A673 (cell line): ENCODE measurements at regions not wholly inside any gene's neighbourhood (a gene's known extent, or its start where the extent isn't known, plus 50 kb on each side); places are given as distances from the start of the nearest gene placed in this dataset.

Experiments
- BruUV-seq: library from RNA; stranded (reverse); fragments of 400-500 nt; replicated peaks from 2 replicates; lab custom pipeline; 2021; lab: Mats Ljungman, UMichigan
- CTCF ChIA-PET: fragments of 300-600 bp; sonication (Branson Sonifier 250); formaldehyde crosslinking; loops from one replicate; lab custom pipeline; 2022; ENCODE audit warnings: antibody characterized with exemption; lab: Charles Lee
- POLR2A ChIA-PET: fragments of 300-600 bp; sonication (Branson Sonifier 250); formaldehyde crosslinking; loops from one replicate; lab custom pipeline; 2022; ENCODE audit warnings: antibody characterized with exemption; ENCODE audit not compliant: low non-redundant PET; lab: Charles Lee
- DNase-seq: peaks from one replicate; pipeline ENCODE4 v3.0.0-alpha.2; 2015; ENCODE audit warnings: low spot score
- H3K27ac ChIP-seq: fragments of 200-600 bp; sonication (generic); 2 replicates; pipeline ENCODE4 v1.5.1; 2016; ENCODE audit warnings: mixed run types, low read depth, mild to moderate bottlenecking, mixed read lengths, antibody characterized with exemption, low read length; ENCODE audit not compliant: poor library complexity, severe bottlenecking
- H3K27me3 ChIP-seq: fragments of 200-600 bp; sonication (generic); replicated peaks from 2 replicates; pipeline ENCODE4 v1.6.1; 2017; ENCODE audit warnings: mixed run types, low read depth, mild to moderate bottlenecking, mixed read lengths, antibody characterized with exemption, low read length; ENCODE audit not compliant: insufficient read depth, poor library complexity
- H3K36me3 ChIP-seq: fragments of 200-600 bp; sonication (generic); 2 replicates; pipeline ENCODE4 v1.6.1; 2016; ENCODE audit warnings: mixed run types, mild to moderate bottlenecking, mixed read lengths, antibody characterized with exemption, low read length; ENCODE audit not compliant: insufficient read depth, poor library complexity, severe bottlenecking
- H3K4me1 ChIP-seq: fragments of 200-600 bp; sonication (generic); 2 replicates; pipeline ENCODE4 v1.6.1; 2017; ENCODE audit warnings: mixed run types, mild to moderate bottlenecking, mixed read lengths, antibody characterized with exemption, low read length; ENCODE audit not compliant: insufficient read depth, poor library complexity, severe bottlenecking
- H3K4me3 ChIP-seq: fragments of 200-600 bp; sonication (generic); 2 replicates; pipeline ENCODE4 v1.5.1; 2016; ENCODE audit warnings: low read depth, mixed run types, mild to moderate bottlenecking, mixed read lengths, low read length; ENCODE audit not compliant: poor library complexity, severe bottlenecking
- H3K9me3 ChIP-seq: fragments of 200-600 bp; sonication (generic); 2 replicates; pipeline ENCODE4 v1.6.1; 2016; ENCODE audit warnings: mixed run types, low read depth, mild to moderate bottlenecking, mixed read lengths, antibody characterized with exemption, low read length; ENCODE audit not compliant: poor library complexity, severe bottlenecking
- CTCF ChIP-seq: fragments of 300-800, 200-600 bp; sonication (generic); conservative IDR thresholded peaks from 2 replicates; pipeline ENCODE4 v1.5.1; 2017; ENCODE audit warnings: low read depth, mild to moderate bottlenecking, antibody characterized with exemption, low read length, moderate library complexity, mixed read lengths
- EZH2 ChIP-seq: fragments of 200-600 bp; sonication (generic); IDR thresholded peaks from 2 replicates; pipeline ENCODE4 v1.6.1; 2017; ENCODE audit warnings: borderline replicate concordance, low read depth, mild to moderate bottlenecking, mixed read lengths, antibody characterized with exemption, low read length; ENCODE audit not compliant: poor library complexity, severe bottlenecking
- intact Hi-C: fragments of 100-400 bp; cut with micrococcal nuclease; formaldehyde crosslinking; loops from one replicate; pipeline ENCODE4 v1.10.0; 2022; ENCODE audit not compliant: unreplicated experiment

DNA sequence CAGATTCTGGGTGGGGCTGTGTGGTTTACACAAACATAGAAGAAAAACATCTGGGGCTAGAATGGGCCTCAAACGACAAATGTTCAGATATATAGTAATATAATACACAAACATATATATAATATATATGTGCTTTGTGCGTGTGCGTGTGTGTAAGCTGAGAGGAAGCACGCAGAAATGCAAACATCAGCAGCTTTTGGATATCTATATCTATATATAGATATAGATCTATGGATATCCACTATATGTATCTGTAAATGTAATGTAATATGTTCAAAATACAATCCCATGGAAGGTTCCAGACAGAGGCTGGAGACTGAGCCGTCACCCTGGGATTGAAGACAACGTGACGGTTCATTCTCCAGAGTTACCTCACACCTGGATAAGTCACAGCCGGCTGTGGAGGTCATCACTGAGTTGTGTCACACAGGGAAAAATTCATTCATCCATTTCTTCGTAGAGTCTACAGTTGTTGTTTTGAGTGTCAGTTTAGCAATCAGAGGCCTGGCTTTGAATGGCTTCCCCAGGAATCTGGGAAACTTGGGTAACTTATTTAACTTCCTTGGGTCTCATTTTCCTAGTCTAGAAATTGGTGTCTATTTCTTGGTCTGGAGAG lies 123.0 kb upstream of the CPEB4 start:
- DNase-seq = no peak
- Histone ChIP-seq H3K9me3 (no peaks in the 10 kb centered on the region), H3K4me3 (no peak overlapping the region), H3K36me3 (no peaks in the 10 kb centered on the region), H3K27me3 (no peaks in the 10 kb centered on the region), H3K27ac (no peak overlapping the region), H3K4me1 (no peaks in the 10 kb centered on the region)
- no peak for TF ChIP-seq CTCF
- TF ChIP-seq EZH2 = no peak
- ChIA-PET POLR2A (no interaction called here), CTCF (no interaction called here)
- intact Hi-C loops = no loop called here
- BruUV-seq = no TSS peak

- Histone ChIP-seq H3K36me3 (no peaks in the 10 kb centered on the region), H3K9me3 (no peaks in the 10 kb centered on the region), H3K27me3 (no peaks in the 10 kb centered on the region), H3K4me3 (no peak overlapping the region), H3K4me1 (no peaks in the 10 kb centered on the region), H3K27ac (no peak overlapping the region)
- no peak for DNase-seq
- ChIA-PET POLR2A (no interaction called here), CTCF (no interaction called here)
- intact Hi-C loops = no loop called here
- no TSS peak for BruUV-seq
- TF ChIP-seq CTCF (no peak), EZH2 (no peak)
Observed at GRCh38 chr5:173765661-173766060, 122.5 kb upstream of the CPEB4 start.

DNA sequence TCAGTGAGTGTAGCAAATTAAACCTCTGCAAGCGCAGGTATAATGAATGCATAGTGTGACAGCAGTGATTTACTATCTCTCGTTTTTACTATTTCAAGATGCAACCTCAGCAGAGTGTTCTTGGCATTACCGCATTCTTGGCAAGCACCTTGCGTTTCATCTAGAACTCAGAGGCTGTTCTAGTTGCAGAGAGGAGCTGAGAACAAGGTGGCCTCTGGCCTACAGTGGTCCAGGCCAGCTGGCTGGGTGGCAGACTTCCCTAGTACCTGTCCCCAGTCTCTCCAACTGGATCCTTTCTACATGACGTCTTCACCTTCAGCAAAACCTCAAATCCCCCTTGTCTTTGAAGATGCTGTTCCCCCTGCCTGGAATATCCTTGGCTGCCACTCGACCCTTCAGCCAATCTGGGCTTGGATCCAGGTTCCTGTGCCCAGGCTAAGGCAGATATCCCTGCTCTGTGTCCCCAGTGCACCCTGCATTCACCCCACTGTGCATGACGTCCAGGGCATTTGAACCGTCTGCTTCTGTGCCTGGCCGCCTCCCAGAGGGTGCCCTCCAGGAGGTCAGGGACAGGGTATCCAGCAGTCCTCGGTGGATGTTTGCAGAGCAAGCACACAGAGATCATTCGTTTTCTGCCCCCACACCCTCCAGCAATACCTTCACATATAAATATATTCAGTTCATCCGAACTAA lies 120.4 kb upstream of the CPEB4 start:
- Histone ChIP-seq H3K9me3 (no peaks in the 10 kb centered on the region), H3K4me1 (no peaks in the 10 kb centered on the region), H3K27ac (no peak overlapping the region), H3K36me3 (no peaks in the 10 kb centered on the region), H3K27me3 (no peaks in the 10 kb centered on the region), H3K4me3 (no peak overlapping the region)
- intact Hi-C loops = no loop called here
- TF ChIP-seq EZH2 (no peak), CTCF (no peak)
- no peak for DNase-seq
- CTCF ChIA-PET = no interaction called here
- POLR2A ChIA-PET = interaction anchor here (0.6 to 0.9 kb wide), 2 partner anchors 16 to 302 kb away, joined by 3 to 4 read pairs; no protein-coding TSS in a partner anchor
- no TSS peak for BruUV-seq
